LNCaP clone FGC (cell line): ENCODE measurements at regions not wholly inside any gene's neighbourhood (a gene's known extent, or its start where the extent isn't known, plus 50 kb on each side); places are given as distances from the start of the nearest gene placed in this dataset.
"Not testable (repeated sequence)": the region's sequence is repeated elsewhere in the genome, so short reads cannot be mapped to it uniquely, and the experiment has no call there.

Experiments
- DNase-seq: peaks from one replicate; pipeline ENCODE4 v3.0.0-alpha.2; 2011; ENCODE audit warnings: low read depth
- H3K4me3 ChIP-seq: 2 replicates; pipeline ENCODE4 v1.5.1; 2011; ENCODE audit warnings: mild to moderate bottlenecking, low read depth, low read length, control low read depth
- CTCF ChIP-seq: IDR thresholded peaks from 2 replicates; pipeline ENCODE4 v1.5.1; 2012; ENCODE audit warnings: mild to moderate bottlenecking; ENCODE audit not compliant: control insufficient read depth, insufficient read depth; ENCODE audit errors: extremely low read depth

- no peak overlapping the region for H3K4me3 ChIP-seq
- TF ChIP-seq CTCF, result no peak
- no peak for DNase-seq
These were observed 103.9 kb downstream of the ENC1 start for GRCh38 chr5:74536658-74537057.

- DNase-seq, result no peak
- no peak for TF ChIP-seq CTCF
- H3K4me3 ChIP-seq, result no peak overlapping the region
These were observed 104.6 kb downstream of the ENC1 start for GRCh38 chr5:74535926-74536325.

- TF ChIP-seq CTCF, result no peak
- no peak for DNase-seq
- H3K4me3 ChIP-seq, result no peak overlapping the region
These were observed 106.0 kb downstream of the ENC1 start for GRCh38 chr5:74534397-74535129.

- no peak for DNase-seq
- H3K4me3 ChIP-seq, result no peak overlapping the region
- TF ChIP-seq CTCF, result no peak
These were observed 110.0 kb downstream of the ENC1 start for GRCh38 chr5:74530326-74531050.

GRCh38 chr5:74529101-74529500, 111.4 kb downstream of the ENC1 start:
- DNase-seq, result no peak
- no peak for TF ChIP-seq CTCF
- H3K4me3 ChIP-seq, result no peak overlapping the region

GRCh38 chr5:74526111-74526510, 114.4 kb downstream of the ENC1 start:
- no peak for TF ChIP-seq CTCF
- DNase-seq, result no peak
- H3K4me3 ChIP-seq, result no peak overlapping the region

GRCh38 chr5:74524767-74525166, 115.8 kb downstream of the ENC1 start:
- DNase-seq, H3K4me3 ChIP-seq: not testable (repeated sequence)

- not testable (repeated sequence) for H3K4me3 ChIP-seq, DNase-seq
These were observed 116.8 kb downstream of the ENC1 start for GRCh38 chr5:74523698-74524097.

GRCh38 chr5:74522838-74523237, 117.7 kb downstream of the ENC1 start:
- not testable (repeated sequence) for H3K4me3 ChIP-seq, DNase-seq
